ENCODE measurements at regions not wholly inside any gene's neighbourhood (a gene's known extent, or its start where the extent isn't known, plus 50 kb on each side); places are given as distances from the start of the nearest gene placed in this dataset.

DNA sequence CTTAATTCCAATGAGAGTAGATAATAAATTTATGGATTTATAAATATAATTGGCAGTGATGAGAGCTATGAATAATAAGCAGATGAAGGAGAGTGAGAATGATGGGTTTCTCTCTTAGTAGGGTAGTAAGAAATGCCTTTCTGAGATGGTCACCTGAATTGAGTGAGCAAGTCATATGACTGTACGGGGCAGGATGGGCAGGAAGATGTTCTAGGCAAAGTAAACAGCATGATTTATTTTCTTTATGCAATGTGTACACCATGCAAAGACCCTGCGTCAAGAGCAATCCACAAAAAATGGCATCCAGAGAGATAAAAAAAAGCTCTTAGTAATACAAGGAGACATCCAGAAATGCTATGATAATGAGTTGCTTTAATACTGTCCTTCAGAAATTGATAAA is 409.9 kb downstream of the HLX start:
- TF ChIP-seq CTCF (IDR thresholded peaks at IDR 0.05; ENCODE audit: low read length) (no peak), EZH2 (IDR thresholded peaks at IDR 0.05; ENCODE audit: borderline replicate concordance, low read length) (no peak)
